ENCODE measurements at regions not wholly inside any gene's neighbourhood (a gene's known extent, or its start where the extent isn't known, plus 50 kb on each side); places are given as distances from the start of the nearest gene placed in this dataset.

DNA sequence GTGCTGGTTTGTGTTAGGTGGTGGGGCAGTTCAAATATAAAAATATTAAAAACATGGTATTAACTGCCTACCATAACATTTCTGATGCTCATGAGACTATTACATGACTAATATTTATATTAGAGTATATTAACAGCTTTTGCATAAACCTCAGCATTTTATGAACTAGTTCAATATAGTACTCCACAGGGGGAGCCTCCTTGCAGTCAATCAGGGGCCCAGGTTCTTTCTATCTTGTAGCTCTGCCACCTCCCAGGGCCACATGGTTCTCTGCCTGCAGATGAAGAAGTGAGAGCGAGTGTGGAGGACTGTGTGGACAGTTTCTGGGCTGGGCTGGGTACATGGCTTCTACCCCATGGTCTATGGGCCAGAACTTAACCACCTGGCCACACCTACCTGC is 159.5 kb downstream of the RPS24 start:
- H3K36me3 Mint-ChIP-seq (ENCODE audit: low read depth), result no peaks in the 10 kb centered on the region
- peaks cover 4% of the 10 kb centered on the region for H3K9me3 Mint-ChIP-seq (ENCODE audit: low read depth)
- ChIA-PET POLR2A (no interaction called here), CTCF (no interaction called here)
- no peaks in the 10 kb centered on the region for H3K4me1 Mint-ChIP-seq
- no peak overlapping the region for H3K4me3 Mint-ChIP-seq
- no peaks in the 10 kb centered on the region for H3K27me3 Mint-ChIP-seq
- H3K27ac Mint-ChIP-seq, result no peak overlapping the region
- no peak for DNase-seq
- intact Hi-C loops (cut with DNase I, micrococcal nuclease), result no loop called here
- ATAC-seq, result no peak

DNA sequence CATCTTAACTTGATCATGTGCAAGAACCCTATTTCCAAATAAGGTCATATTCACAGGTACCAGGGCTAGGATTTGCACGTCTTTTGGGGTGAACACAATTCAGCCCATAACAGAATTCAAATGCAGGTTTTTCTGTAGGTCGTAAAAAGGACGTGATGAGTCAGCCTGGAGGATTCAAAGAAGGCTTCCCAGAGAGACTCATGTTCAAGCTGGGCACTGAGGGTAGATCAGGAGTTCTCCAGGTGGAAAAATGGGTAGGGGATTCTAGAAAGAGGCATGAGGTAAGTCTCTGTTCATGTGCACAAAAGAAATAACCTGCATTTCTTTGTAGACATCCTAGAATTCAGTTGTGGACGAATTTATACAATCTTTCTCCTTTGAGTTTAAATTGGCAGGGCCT is 160.4 kb downstream of the RPS24 start:
- POLR2A ChIA-PET, result no interaction called here
- Mint-ChIP-seq H3K4me1 (no peaks in the 10 kb centered on the region), H3K27me3 (no peaks in the 10 kb centered on the region), H3K27ac (no peak overlapping the region), H3K36me3 (ENCODE audit: low read depth) (no peaks in the 10 kb centered on the region), H3K9me3 (ENCODE audit: low read depth) (peaks cover 4% of the 10 kb centered on the region), H3K4me3 (no peak overlapping the region)
- CTCF ChIA-PET, result no interaction called here
- intact Hi-C loops (cut with DNase I, micrococcal nuclease), result no loop called here
- DNase-seq, result no peak
- ATAC-seq, result no peak

GRCh38 chr10:78194539-78195402 is 161.1 kb downstream of the RPS24 start:
- no peak for ATAC-seq
- H3K36me3 Mint-ChIP-seq (ENCODE audit: low read depth), result no peaks in the 10 kb centered on the region
- no peaks in the 10 kb centered on the region for H3K4me1 Mint-ChIP-seq
- CTCF ChIA-PET, result interaction anchor here (0.5 to 0.6 kb wide), 2 partner anchors 461 to 470 kb away, joined by 3 read pairs; no protein-coding TSS in a partner anchor
- H3K9me3 Mint-ChIP-seq (ENCODE audit: low read depth), result peaks cover 4% of the 10 kb centered on the region
- intact Hi-C loops (cut with DNase I, micrococcal nuclease), result no loop called here
- no peak for DNase-seq
- POLR2A ChIA-PET, result no interaction called here
- no peak overlapping the region for H3K4me3 Mint-ChIP-seq
- H3K27me3 Mint-ChIP-seq, result no peaks in the 10 kb centered on the region
- no peak overlapping the region for H3K27ac Mint-ChIP-seq

- intact Hi-C loops (cut with DNase I, micrococcal nuclease), result no loop called here
- no peak for ATAC-seq
These were observed 162.7 kb downstream of the RPS24 start for GRCh38 chr10:78196396-78196795.

GRCh38 chr10:78196964-78197363 is 163.3 kb downstream of the RPS24 start:
- Mint-ChIP-seq H3K4me3 (no peak overlapping the region), H3K9me3 (ENCODE audit: low read depth) (peaks cover 4% of the 10 kb centered on the region), H3K27me3 (no peaks in the 10 kb centered on the region), H3K27ac (no peak overlapping the region), H3K36me3 (ENCODE audit: low read depth) (no peaks in the 10 kb centered on the region), H3K4me1 (no peaks in the 10 kb centered on the region)
- ChIA-PET POLR2A (no interaction called here), CTCF (no interaction called here)
- peak; percentile 38 for DNase-seq
- intact Hi-C loops (cut with DNase I, micrococcal nuclease), result no loop called here
- peak; percentile 93 for ATAC-seq

More at GRCh38 chr10:78196396-78196795, 162.7 kb downstream of the RPS24 start:
- peaks cover 4% of the 10 kb centered on the region for H3K9me3 Mint-ChIP-seq (ENCODE audit: low read depth)
- no peaks in the 10 kb centered on the region for H3K27me3 Mint-ChIP-seq
- H3K4me3 Mint-ChIP-seq, result no peak overlapping the region
- no peak overlapping the region for H3K27ac Mint-ChIP-seq
- no peak for DNase-seq
- ChIA-PET CTCF (no interaction called here), POLR2A (no interaction called here)
- H3K4me1 Mint-ChIP-seq, result no peaks in the 10 kb centered on the region
- H3K36me3 Mint-ChIP-seq (ENCODE audit: low read depth), result no peaks in the 10 kb centered on the region

DNA sequence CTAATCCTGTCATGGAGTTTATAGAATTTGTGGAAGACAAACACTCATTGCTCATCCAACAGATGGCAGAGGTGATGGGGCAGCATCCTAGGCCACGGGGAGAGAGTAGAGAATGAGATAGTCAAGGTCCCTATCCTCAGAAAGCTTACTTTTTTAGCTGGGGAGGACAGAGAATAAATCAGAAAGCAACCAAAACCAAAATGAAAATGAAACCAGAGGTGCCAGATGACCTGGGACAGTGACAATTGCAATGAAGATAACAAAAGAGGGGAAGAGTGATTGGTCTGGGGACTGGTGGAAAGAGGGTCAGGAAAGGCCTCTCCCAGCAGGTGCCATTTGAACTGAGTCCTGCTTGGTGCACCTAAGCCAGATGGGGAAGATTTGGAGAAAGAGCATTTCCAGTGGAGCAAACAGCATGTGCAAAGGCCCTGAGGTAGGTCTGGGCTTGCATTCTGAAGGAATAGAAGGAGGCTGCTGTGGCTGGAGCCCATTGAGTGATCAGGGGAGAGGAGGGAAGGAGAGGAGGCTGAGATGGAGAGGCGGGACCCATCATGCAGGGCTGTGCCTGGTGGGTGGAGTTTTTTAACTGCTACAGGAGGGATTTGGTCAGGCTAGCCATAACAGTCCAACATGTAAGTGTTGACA is 164.1 kb downstream of the RPS24 start:
- Mint-ChIP-seq H3K27me3 (no peaks in the 10 kb centered on the region), H3K27ac (no peak overlapping the region), H3K4me1 (no peaks in the 10 kb centered on the region), H3K36me3 (ENCODE audit: low read depth) (no peaks in the 10 kb centered on the region), H3K4me3 (no peak overlapping the region), H3K9me3 (ENCODE audit: low read depth) (peaks cover 4% of the 10 kb centered on the region)
- intact Hi-C loops (cut with DNase I, micrococcal nuclease), result no loop called here
- DNase-seq (no peak), ATAC-seq (no peak)
- ChIA-PET POLR2A (no interaction called here), CTCF (no interaction called here)

- ATAC-seq, result no peak
- no peak overlapping the region for H3K4me3 Mint-ChIP-seq
- POLR2A ChIA-PET, result no interaction called here
- no peaks in the 10 kb centered on the region for H3K9me3 Mint-ChIP-seq (ENCODE audit: low read depth)
- no peak for DNase-seq
- intact Hi-C loops (cut with DNase I, micrococcal nuclease), result no loop called here
- no peak overlapping the region for H3K27ac Mint-ChIP-seq
- no peaks in the 10 kb centered on the region for H3K4me1 Mint-ChIP-seq
- H3K36me3 Mint-ChIP-seq (ENCODE audit: low read depth), result no peaks in the 10 kb centered on the region
- CTCF ChIA-PET, result no interaction called here
- H3K27me3 Mint-ChIP-seq, result no peaks in the 10 kb centered on the region
These were observed 165.5 kb downstream of the RPS24 start for GRCh38 chr10:78199005-78199725.

DNA sequence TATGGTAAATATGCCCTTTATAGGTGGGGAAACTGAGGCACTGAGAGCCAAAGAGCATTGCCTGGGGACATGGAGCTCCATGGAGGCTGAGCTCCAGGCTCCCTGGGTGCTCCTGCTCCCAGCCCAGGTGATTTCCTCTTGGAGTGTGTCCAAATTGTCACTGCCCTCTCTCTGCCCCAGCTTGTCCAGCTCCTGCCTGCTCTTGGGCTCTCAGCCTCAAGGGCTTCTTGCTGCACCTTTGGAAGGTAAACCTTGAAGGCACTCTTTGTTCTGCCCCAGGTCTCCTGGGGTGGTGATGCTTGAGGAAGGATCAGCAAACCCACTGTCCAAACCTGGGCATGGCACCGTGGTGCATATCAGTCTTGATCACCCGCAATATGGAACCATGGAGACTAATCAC is 166.1 kb downstream of the RPS24 start:
- H3K4me3 Mint-ChIP-seq, result no peak overlapping the region
- POLR2A ChIA-PET, result no interaction called here
- no peak for ATAC-seq

DNA sequence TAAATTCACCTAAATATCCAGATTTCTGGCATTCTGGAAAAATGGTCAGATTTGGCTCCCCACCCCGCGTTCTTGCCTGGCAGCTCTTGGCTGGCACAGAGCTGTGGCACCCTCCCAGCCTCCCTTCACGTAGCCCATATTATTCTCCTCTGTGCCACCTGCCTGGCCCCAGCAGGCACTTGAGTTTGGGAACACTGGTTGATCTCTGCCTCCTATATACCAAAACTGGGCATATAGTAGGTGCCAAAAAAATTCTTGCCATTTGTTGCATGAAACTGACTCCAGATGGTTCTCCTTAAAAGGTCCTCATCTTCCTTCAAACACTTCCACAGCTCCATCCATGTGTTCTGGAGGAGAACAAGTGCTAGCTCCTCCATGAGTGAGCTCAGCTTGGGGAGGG is 167.0 kb downstream of the RPS24 start:
- ChIA-PET POLR2A (interaction anchor here (0.5 kb wide), 1 partner anchor 164 kb away, joined by 6 read pairs; no protein-coding TSS in a partner anchor), CTCF (no interaction called here)
- DNase-seq (no peak), ATAC-seq (no peak)
- Mint-ChIP-seq H3K27ac (no peak overlapping the region), H3K27me3 (no peaks in the 10 kb centered on the region), H3K36me3 (ENCODE audit: low read depth) (no peaks in the 10 kb centered on the region), H3K4me1 (peaks cover 7% of the 10 kb centered on the region), H3K4me3 (no peak overlapping the region), H3K9me3 (ENCODE audit: low read depth) (no peaks in the 10 kb centered on the region)
- intact Hi-C loops (cut with DNase I, micrococcal nuclease), result no loop called here

More for the DNA sequence above, 166.1 kb downstream of the RPS24 start:
- no peaks in the 10 kb centered on the region for H3K4me1 Mint-ChIP-seq
- H3K9me3 Mint-ChIP-seq (ENCODE audit: low read depth), result no peaks in the 10 kb centered on the region
- DNase-seq, result no peak
- H3K27me3 Mint-ChIP-seq, result no peaks in the 10 kb centered on the region
- intact Hi-C loops (cut with DNase I, micrococcal nuclease), result no loop called here
- no peaks in the 10 kb centered on the region for H3K36me3 Mint-ChIP-seq (ENCODE audit: low read depth)
- H3K27ac Mint-ChIP-seq, result no peak overlapping the region
- CTCF ChIA-PET, result no interaction called here

DNA sequence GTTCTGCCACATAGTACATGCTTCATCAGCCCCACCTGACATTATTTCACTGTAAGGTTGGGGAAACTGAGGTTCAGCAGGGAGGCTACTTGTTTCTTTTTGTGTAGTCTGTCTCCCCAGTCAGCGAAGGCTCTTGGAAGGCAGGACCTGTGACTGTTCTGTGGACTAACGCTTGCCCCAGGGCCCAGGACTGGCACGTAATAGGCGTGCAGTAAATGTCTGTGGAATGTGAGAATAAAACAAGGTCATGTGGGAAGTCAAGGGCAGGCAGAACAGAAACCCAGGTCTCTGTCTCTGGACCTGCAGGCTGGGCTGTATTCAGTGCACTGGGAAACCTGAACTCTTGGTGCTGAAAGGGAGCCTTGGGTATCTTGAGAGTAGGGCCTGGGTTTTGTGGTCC is 168.7 kb downstream of the RPS24 start:
- H3K27me3 Mint-ChIP-seq, result no peaks in the 10 kb centered on the region
- CTCF ChIA-PET, result no interaction called here
- DNase-seq (no peak), ATAC-seq (no peak)
- H3K36me3 Mint-ChIP-seq (ENCODE audit: low read depth), result no peaks in the 10 kb centered on the region
- POLR2A ChIA-PET, result no interaction called here
- no peak overlapping the region for H3K4me3 Mint-ChIP-seq
- H3K27ac Mint-ChIP-seq, result no peak overlapping the region
- H3K4me1 Mint-ChIP-seq, result peaks cover 7% of the 10 kb centered on the region
- no peaks in the 10 kb centered on the region for H3K9me3 Mint-ChIP-seq (ENCODE audit: low read depth)
- intact Hi-C loops (cut with DNase I, micrococcal nuclease), result no loop called here

- no peaks in the 10 kb centered on the region for H3K9me3 Mint-ChIP-seq (ENCODE audit: low read depth)
- intact Hi-C loops (cut with DNase I, micrococcal nuclease), result no loop called here
- CTCF ChIA-PET, result interaction anchor here (1.1 kb wide), 1 partner anchor 12 kb away, joined by 3 read pairs; no protein-coding TSS in a partner anchor
- peaks cover 7% of the 10 kb centered on the region for H3K4me1 Mint-ChIP-seq
- no peak overlapping the region for H3K4me3 Mint-ChIP-seq
- no peaks in the 10 kb centered on the region for H3K36me3 Mint-ChIP-seq (ENCODE audit: low read depth)
- H3K27ac Mint-ChIP-seq, result no peak overlapping the region
- POLR2A ChIA-PET, result interaction anchor here (0.6 kb wide), 1 partner anchor 167 kb away, joined by 3 read pairs; no protein-coding TSS in a partner anchor
- DNase-seq, result no peak
- ATAC-seq, result no peak
- no peaks in the 10 kb centered on the region for H3K27me3 Mint-ChIP-seq
These were observed 170.5 kb downstream of the RPS24 start for GRCh38 chr10:78203915-78204818.

Data from activated CD4-positive, alpha-beta T cell treated with anti-CD3 and anti-CD28 coated beads for 36 hours (primary cell).